GM12892 (cell line): ENCODE measurements at regions not wholly inside any gene's neighbourhood (a gene's known extent, or its start where the extent isn't known, plus 50 kb on each side); places are given as distances from the start of the nearest gene placed in this dataset.

Experiments used
- POLR2A ChIP-seq: IDR thresholded peaks from 2 replicates; pipeline ENCODE4 v1.6.1; 2011; ENCODE audit warnings: low read depth, low read length, control low read depth
- POLR2AphosphoS5 ChIP-seq: IDR thresholded peaks from 2 replicates; pipeline ENCODE4 v1.6.1; 2011; ENCODE audit warnings: low read depth, low read length, control low read depth
- TAF1 ChIP-seq: IDR thresholded peaks from 2 replicates; pipeline ENCODE4 v1.6.1; 2011; ENCODE audit warnings: low read depth, mild to moderate bottlenecking, control low read depth, low read length, borderline replicate concordance

GRCh38 chrX:129176710-129177109 is 346.6 kb downstream of the SMARCA1 start:
- TF ChIP-seq POLR2A = no peak
- no peak for TF ChIP-seq POLR2AphosphoS5
- TF ChIP-seq TAF1 = no peak
